H9 (cell line): ENCODE measurements at regions not wholly inside any gene's neighbourhood (a gene's known extent, or its start where the extent isn't known, plus 50 kb on each side); places are given as distances from the start of the nearest gene placed in this dataset.
A peak's percentile ranks its signal among the peaks of the same experiment; 100 is the strongest.

Source experiments
- DNase-seq: peaks from one replicate; pipeline ENCODE4 v3.0.0-alpha.2; 2017
- H2AFZ ChIP-seq: one replicate; pipeline ENCODE4 v1.6.1; 2013; ENCODE audit warnings: mild to moderate bottlenecking, low read length, control low read depth, moderate library complexity
- H2AK5ac ChIP-seq: 2 replicates; pipeline ENCODE4 v1.6.1; 2013; ENCODE audit warnings: low read length, control low read depth, mixed read lengths; ENCODE audit not compliant: insufficient read length
- H2BK120ac ChIP-seq: one replicate; pipeline ENCODE4 v1.6.1; 2013; ENCODE audit warnings: low read depth, mild to moderate bottlenecking, low read length, control low read depth, inconsistent platforms; ENCODE audit not compliant: poor library complexity, severe bottlenecking
- H2BK12ac ChIP-seq: 2 replicates; pipeline ENCODE4 v1.6.1; 2013; ENCODE audit warnings: low read length, control low read depth, mixed read lengths, low read depth; ENCODE audit not compliant: insufficient read length
- H2BK15ac ChIP-seq: 2 replicates; pipeline ENCODE4 v1.6.1; 2013; ENCODE audit warnings: low read depth, low read length, control low read depth
- H2BK20ac ChIP-seq: one replicate; pipeline ENCODE4 v1.6.1; 2013; ENCODE audit warnings: low read depth, mild to moderate bottlenecking, low read length, control low read depth, inconsistent platforms; ENCODE audit not compliant: poor library complexity, severe bottlenecking
- H2BK5ac ChIP-seq: 2 replicates; pipeline ENCODE4 v1.6.1; 2013; ENCODE audit warnings: low read length, control low read depth, mixed read lengths; ENCODE audit not compliant: insufficient read length
- H3K14ac ChIP-seq: 2 replicates; pipeline ENCODE4 v1.6.1; 2013; ENCODE audit warnings: low read length, control low read depth; ENCODE audit not compliant: insufficient read depth
- H3K18ac ChIP-seq: 2 replicates; pipeline ENCODE4 v1.6.1; 2013; ENCODE audit warnings: low read depth, mild to moderate bottlenecking, mixed read lengths, low read length, control low read depth; ENCODE audit not compliant: insufficient read length
- H3K23ac ChIP-seq: 2 replicates; pipeline ENCODE4 v1.6.1; 2013; ENCODE audit warnings: low read length, control low read depth, mixed read lengths, low read depth; ENCODE audit not compliant: insufficient read length
- H3K23me2 ChIP-seq: 2 replicates; pipeline ENCODE4 v1.6.1; 2013; ENCODE audit warnings: low read depth, mild to moderate bottlenecking, mixed read lengths, low read length, control low read depth; ENCODE audit not compliant: insufficient read length, poor library complexity, severe bottlenecking
- H3K27ac ChIP-seq: 2 replicates; pipeline ENCODE4 v1.5.1; 2013; ENCODE audit warnings: low read length, control low read depth, mixed read lengths, low read depth; ENCODE audit not compliant: insufficient read length
- H3K27me3 ChIP-seq: 2 replicates; pipeline ENCODE4 v1.6.1; 2013; ENCODE audit warnings: low read length, control low read depth, inconsistent platforms; ENCODE audit not compliant: insufficient read depth
- H3K4ac ChIP-seq: 2 replicates; pipeline ENCODE4 v1.6.1; 2013; ENCODE audit warnings: low read depth, mild to moderate bottlenecking, control low read depth, inconsistent platforms, low read length, moderate library complexity
- H3K4me1 ChIP-seq: 2 replicates; pipeline ENCODE4 v1.6.1; 2013; ENCODE audit warnings: low read length, control low read depth, inconsistent platforms; ENCODE audit not compliant: insufficient read depth
- H3K4me2 ChIP-seq: 2 replicates; pipeline ENCODE4 v1.6.1; 2013; ENCODE audit warnings: low read length, control low read depth, mixed read lengths; ENCODE audit not compliant: insufficient read length, insufficient read depth
- H3K56ac ChIP-seq: 2 replicates; pipeline ENCODE4 v1.6.1; 2013; ENCODE audit warnings: low read depth, mild to moderate bottlenecking, mixed read lengths, low read length, control low read depth; ENCODE audit not compliant: insufficient read length
- H3K79me1 ChIP-seq: 2 replicates; pipeline ENCODE4 v1.6.1; 2013; ENCODE audit warnings: low read depth, mild to moderate bottlenecking, moderate library complexity, low read length, control low read depth, inconsistent platforms; ENCODE audit not compliant: insufficient read depth, poor library complexity, severe bottlenecking
- H3K79me2 ChIP-seq: 2 replicates; pipeline ENCODE4 v1.6.1; 2013; ENCODE audit warnings: low read length, control low read depth, inconsistent platforms; ENCODE audit not compliant: insufficient read depth
- H3K9ac ChIP-seq: 2 replicates; pipeline ENCODE4 v1.6.1; 2013; ENCODE audit warnings: low read length, control low read depth, mixed read lengths; ENCODE audit not compliant: insufficient read length; ENCODE audit errors: extremely low read depth
- H3K9me3 ChIP-seq: one replicate; pipeline ENCODE4 v1.6.1; 2013; ENCODE audit warnings: low read depth, low read length, inconsistent platforms; ENCODE audit not compliant: control insufficient read depth
- H3T11ph ChIP-seq: one replicate; pipeline ENCODE4 v1.6.1; 2013; ENCODE audit warnings: mild to moderate bottlenecking, low read length, control low read depth, inconsistent platforms
- H4K20me1 ChIP-seq: one replicate; pipeline ENCODE4 v1.6.1; 2013; ENCODE audit not compliant: control insufficient read depth, insufficient read length, insufficient read depth
- H4K5ac ChIP-seq: 2 replicates; pipeline ENCODE4 v1.6.1; 2013; ENCODE audit warnings: low read depth, mild to moderate bottlenecking, mixed read lengths, low read length, control low read depth; ENCODE audit not compliant: insufficient read length
- H4K8ac ChIP-seq: replicated peaks from 2 replicates; pipeline ENCODE4 v1.6.1; 2013; ENCODE audit warnings: low read length, control low read depth, mixed read lengths, low read depth; ENCODE audit not compliant: insufficient read length
- H4K91ac ChIP-seq: 2 replicates; pipeline ENCODE4 v1.6.1; 2013; ENCODE audit warnings: low read depth, mild to moderate bottlenecking, moderate library complexity, mixed read lengths, low read length, control low read depth; ENCODE audit not compliant: insufficient read length
- H3K27ac Mint-ChIP-seq, 3 experiments: 2 replicates in 2 of 3; 3 replicates in 1 of 3; pipeline ENCODE4 v1.8.0; 2020 to 2021; ENCODE audit warnings: mixed read lengths in 3 of 3, mild to moderate bottlenecking in 1 of 3, moderate library complexity in 1 of 3
- H3K27me3 Mint-ChIP-seq: 2 replicates; pipeline ENCODE4 v1.8.0; 2021; ENCODE audit warnings: low read depth, mild to moderate bottlenecking, moderate library complexity, mixed read lengths
- H3K36me3 Mint-ChIP-seq, 3 experiments: 2 replicates in 2 of 3; 3 replicates in 1 of 3; pipeline ENCODE4 v1.8.0; 2020 to 2021; ENCODE audit warnings: low read depth in 3 of 3, mixed read lengths in 3 of 3; ENCODE audit not compliant: insufficient read depth in 1 of 3
- H3K4me1 Mint-ChIP-seq, 2 experiments: 2 replicates each; pipeline ENCODE4 v1.8.0; 2020; ENCODE audit warnings: mixed read lengths in 2 of 2
- H3K4me3 Mint-ChIP-seq, 2 experiments: 2 replicates in 1 of 2; 3 replicates in 1 of 2; pipeline ENCODE4 v1.8.0; 2020 to 2021; ENCODE audit warnings: mild to moderate bottlenecking in 2 of 2, mixed read lengths in 2 of 2, moderate library complexity in 1 of 2
- H3K9me3 Mint-ChIP-seq, 2 experiments: 2 replicates in 1 of 2; 3 replicates in 1 of 2; pipeline ENCODE4 v1.8.0; 2020; ENCODE audit warnings: mild to moderate bottlenecking in 2 of 2, mixed read lengths in 2 of 2, moderate library complexity in 1 of 2
- CTCF ChIP-seq: fragments of 200-600 bp; sonication (generic); conservative IDR thresholded peaks from 3 replicates; pipeline ENCODE4 v1.8.0; 2021; ENCODE audit warnings: antibody characterized with exemption, mild to moderate bottlenecking
- WGBS: extraction: QIAGEN DNeasy Blood & Tissue Kit; methylation state at CpG from one replicate; pipeline ENCODE4 v1.1.7; 2013; ENCODE audit warnings: missing lambda C conversion rate, low lambda C conversion rate, mixed read lengths; ENCODE audit not compliant: insufficient read length; ENCODE audit errors: extremely low coverage; 5-methylcytosine and 5-hydroxymethylcytosine counted together

GRCh38 chr6:11428371-11428770, 109.2 kb upstream of the TMEM170B start:
- Histone ChIP-seq H2BK120ac (no peak overlapping the region), H2BK12ac (no peak overlapping the region), H2BK20ac (no peak overlapping the region), H3K4ac (no peak overlapping the region), H4K91ac (no peak overlapping the region), H3K23me2 (no peaks in the 10 kb centered on the region), H3K56ac (no peak overlapping the region), H3K18ac (no peak overlapping the region), H3K9ac (no peak overlapping the region), H2AFZ (no peak overlapping the region), H3K79me2 (no peaks in the 10 kb centered on the region), H3K9me3 (no peaks in the 10 kb centered on the region), H3K23ac (no peak overlapping the region), H3K27me3 (no peaks in the 10 kb centered on the region), H3K4me1 (peaks cover 7% of the 10 kb centered on the region; the same call in 1 of the 2 replicates), H3K79me1 (no peaks in the 10 kb centered on the region), H4K8ac (no peak overlapping the region), H3T11ph (no peak overlapping the region), H2BK5ac (no peak overlapping the region), H3K4me2 (no peak overlapping the region), H3K14ac (no peak overlapping the region), H2BK15ac (no peak overlapping the region), H4K20me1 (no peaks in the 10 kb centered on the region), H3K27ac (no peak overlapping the region), H4K5ac (no peak overlapping the region), H2AK5ac (no peak overlapping the region)
- Mint-ChIP-seq H3K4me1 (peaks cover 40 to 46% of the 10 kb centered on the region in 2 experiments), H3K4me3 (no peak overlapping the region), H3K27ac (peak overlapping the region in 1 of 3 experiments; percentile 37; a peak in 1 of 7 replicates), H3K27me3 (no peaks in the 10 kb centered on the region), H3K9me3 (no peaks in the 10 kb centered on the region), H3K36me3 (no peaks in the 10 kb centered on the region)
- no peak for TF ChIP-seq CTCF
- DNase-seq = no peak
- WGBS = no CpG with 5 or more reads among the region's 2 CpGs
